Transverse colon (tissue), 4 donors: ENCODE measurements at regions not wholly inside any gene's neighbourhood (a gene's known extent, or its start where the extent isn't known, plus 50 kb on each side); places are given as distances from the start of the nearest gene placed in this dataset.

Source experiments
- DNase-seq: peaks from one replicate; pipeline ENCODE4 v3.0.0-alpha.2; 2019
- H3K27ac ChIP-seq, 4 donors: fragments of 200-600 bp; sonication (generic); 2 replicates each; pipeline ENCODE4 v1.5.1; 2016 to 2018; ENCODE audit warnings: inconsistent platforms in 4 of 4
- H3K27me3 ChIP-seq: fragments of 200-600 bp; sonication (generic); 2 replicates; pipeline ENCODE4 v1.5.1; 2017; ENCODE audit warnings: inconsistent platforms
- H3K36me3 ChIP-seq, 4 donors: fragments of 200-600 bp; sonication (generic); 2 replicates each; pipeline ENCODE4 v1.5.1; 2017 to 2019; ENCODE audit warnings: inconsistent platforms in 4 of 4
- H3K4me1 ChIP-seq, 4 donors: fragments of 200-600 bp; sonication (generic); 2 replicates each; pipeline ENCODE4 v1.5.1; 2017 to 2020; ENCODE audit warnings: inconsistent platforms in 4 of 4
- H3K4me3 ChIP-seq, 4 donors: fragments of 200-600 bp; sonication (generic); 1 replicate in 1 of 4; 2 replicates in 3 of 4; pipeline versions ENCODE4 v1.5.1 to v1.6.1; 2017 to 2019; ENCODE audit warnings: inconsistent platforms in 4 of 4
- H3K9me3 ChIP-seq, 2 donors: fragments of 200-600 bp; sonication (generic); 2 replicates each; pipeline ENCODE4 v1.5.1; 2017 to 2019; ENCODE audit warnings: inconsistent platforms in 2 of 2
- EP300 ChIP-seq: sonication (generic); formaldehyde crosslinking; IDR thresholded peaks from one replicate; pipeline ENCODE4 v1.6.1; 2017; ENCODE audit warnings: antibody characterized with exemption, low read depth
- POLR2A ChIP-seq: fragments of 450-650 bp; IDR thresholded peaks from one replicate; pipeline ENCODE4 v1.6.1; 2016; ENCODE audit warnings: antibody characterized with exemption, mild to moderate bottlenecking, moderate library complexity
- POLR2AphosphoS5 ChIP-seq, 3 donors: sonication (generic); formaldehyde crosslinking; IDR thresholded peaks; one replicate each; pipeline ENCODE4 v1.6.1; 2016; ENCODE audit warnings: antibody characterized with exemption in 3 of 3
- WGBS, 2 donors: methylation state at CpG; one replicate each; pipeline ENCODE4 v1.1.5; 2018; ENCODE audit warnings: low coverage in 1 of 2; 5-methylcytosine and 5-hydroxymethylcytosine counted together
- in situ Hi-C, 4 donors: fragments of 200-750 bp; cut with MboI; loops; one replicate each; pipeline versions ENCODE4 v1.15.0 to v1.15.1; 2017; ENCODE audit warnings: low sequenced_read_pairs in 3 of 4, low pct_ligation_motif_present in 1 of 4, low pct_unique_long_range_greater_than_20kb in 1 of 4
- intact Hi-C: fragments of 100-400 bp; cut with DNase I; formaldehyde crosslinking; loops from one replicate; pipeline ENCODE4 v1.15.1; 2023; ENCODE audit warnings: low total_unique reads
- TF ChIP-seq, protein P1 (sequence below), 5 experiments: fragments of 200-600 bp in 3 of 5; fragments of 450-650 bp in 2 of 5; sonication (generic) in 3 of 5; IDR thresholded peaks; 1 replicate in 2 of 5; 2 replicates in 3 of 5; pipeline ENCODE4 v1.5.1; 2016 to 2017; ENCODE audit warnings: antibody characterized with exemption in 5 of 5, inconsistent platforms in 3 of 5, mild to moderate bottlenecking in 2 of 5, moderate library complexity in 1 of 5

DNA sequence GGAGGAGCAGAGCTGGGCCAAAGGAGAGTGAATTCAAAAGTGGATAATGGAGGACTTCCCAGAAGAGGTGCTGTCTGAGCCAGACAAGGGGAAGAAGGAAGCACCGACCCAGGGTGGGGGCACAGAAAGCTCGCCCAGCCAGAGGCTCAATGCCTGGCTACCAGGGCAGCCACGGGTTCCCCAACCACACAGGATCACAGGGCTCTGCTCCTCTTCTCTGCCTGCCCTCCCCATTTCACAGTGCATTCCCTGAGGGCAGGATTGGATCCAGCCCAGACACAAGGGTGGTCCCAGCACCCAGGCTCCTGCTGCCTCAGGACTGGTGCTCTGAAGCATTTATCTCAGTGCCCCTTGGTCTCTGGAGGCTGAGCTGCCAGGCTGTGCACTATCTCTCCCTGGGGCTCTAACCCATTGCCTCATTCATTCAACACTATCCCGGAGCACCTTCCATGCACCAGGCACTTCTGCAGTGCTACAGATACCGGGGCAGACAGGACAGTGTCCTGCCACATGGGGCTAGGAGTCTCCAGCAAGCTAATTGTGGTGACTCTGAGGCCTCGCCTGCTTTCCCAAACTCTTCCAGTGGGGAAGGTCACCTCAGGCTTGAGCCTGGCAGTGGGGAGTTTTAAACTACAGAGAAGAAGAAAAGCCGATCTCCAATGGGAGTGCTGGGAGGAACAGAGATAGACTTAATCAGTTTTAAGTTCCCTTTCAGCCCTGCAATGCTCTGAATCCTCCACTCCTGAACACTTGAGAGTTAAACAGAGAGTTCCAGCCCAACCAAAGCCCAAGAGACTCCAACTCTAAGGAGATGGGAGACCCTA, 201.8 kb upstream of the ZMIZ1 start:
- H3K9me3 ChIP-seq, result no peaks in the 10 kb centered on the region
- in situ Hi-C loops, result no loop called here
- 80 to 91% methylated on average over 1 to 7 of the region's 7 CpGs for WGBS, 2 donors
- DNase-seq, result no peak
- no peak overlapping the region for H3K27ac ChIP-seq
- H3K4me3 ChIP-seq, result no peak overlapping the region
- intact Hi-C loops, result no loop called here
- H3K27me3 ChIP-seq, result no peaks in the 10 kb centered on the region
- TF ChIP-seq POLR2AphosphoS5 (IDR thresholded peaks at IDR 0.05) (no peak), POLR2A (no peak), EP300 (no peak)
- TF ChIP-seq, protein P1, sequence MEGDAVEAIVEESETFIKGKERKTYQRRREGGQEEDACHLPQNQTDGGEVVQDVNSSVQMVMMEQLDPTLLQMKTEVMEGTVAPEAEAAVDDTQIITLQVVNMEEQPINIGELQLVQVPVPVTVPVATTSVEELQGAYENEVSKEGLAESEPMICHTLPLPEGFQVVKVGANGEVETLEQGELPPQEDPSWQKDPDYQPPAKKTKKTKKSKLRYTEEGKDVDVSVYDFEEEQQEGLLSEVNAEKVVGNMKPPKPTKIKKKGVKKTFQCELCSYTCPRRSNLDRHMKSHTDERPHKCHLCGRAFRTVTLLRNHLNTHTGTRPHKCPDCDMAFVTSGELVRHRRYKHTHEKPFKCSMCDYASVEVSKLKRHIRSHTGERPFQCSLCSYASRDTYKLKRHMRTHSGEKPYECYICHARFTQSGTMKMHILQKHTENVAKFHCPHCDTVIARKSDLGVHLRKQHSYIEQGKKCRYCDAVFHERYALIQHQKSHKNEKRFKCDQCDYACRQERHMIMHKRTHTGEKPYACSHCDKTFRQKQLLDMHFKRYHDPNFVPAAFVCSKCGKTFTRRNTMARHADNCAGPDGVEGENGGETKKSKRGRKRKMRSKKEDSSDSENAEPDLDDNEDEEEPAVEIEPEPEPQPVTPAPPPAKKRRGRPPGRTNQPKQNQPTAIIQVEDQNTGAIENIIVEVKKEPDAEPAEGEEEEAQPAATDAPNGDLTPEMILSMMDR (IDR thresholded peaks at IDR 0.05), result no peak
- H3K36me3 ChIP-seq, result no peaks in the 10 kb centered on the region
- H3K4me1 ChIP-seq, result no peaks in the 10 kb centered on the region

DNA sequence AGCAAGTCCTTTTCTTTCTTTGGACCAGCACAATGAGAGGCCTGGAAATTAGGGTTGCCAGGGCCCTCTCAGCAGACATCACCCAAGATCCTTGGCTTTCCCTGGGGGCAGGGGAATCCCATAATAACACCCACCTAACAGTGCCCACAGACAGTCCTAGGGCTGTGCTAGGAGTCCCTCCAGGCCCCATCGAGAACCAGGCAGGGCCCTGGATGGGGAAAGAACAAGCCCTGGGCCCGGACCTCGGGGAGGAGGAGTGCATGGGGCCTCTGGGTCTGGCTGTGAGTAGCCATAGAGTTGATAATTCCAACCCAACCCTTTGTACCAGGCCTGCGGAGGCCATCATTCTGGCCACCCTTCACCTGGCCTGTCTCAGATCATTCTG, 201.2 kb upstream of the ZMIZ1 start:
- TF ChIP-seq POLR2AphosphoS5 (IDR thresholded peaks at IDR 0.05), result no peak
- TF ChIP-seq EP300, result no peak
- TF ChIP-seq, protein P1 (IDR thresholded peaks at IDR 0.05), result no peak
- no peak for TF ChIP-seq POLR2A
- WGBS, 2 donors, result 86 to 100% methylated on average over 1 to 4 of the region's 4 CpGs
- intact Hi-C loops, result no loop called here
- no peak for DNase-seq
- no peaks in the 10 kb centered on the region for H3K36me3 ChIP-seq
- no peak overlapping the region for H3K27ac ChIP-seq
- no peaks in the 10 kb centered on the region for H3K9me3 ChIP-seq
- H3K4me3 ChIP-seq, result no peak overlapping the region
- in situ Hi-C loops, result no loop called here
- no peaks in the 10 kb centered on the region for H3K4me1 ChIP-seq
- H3K27me3 ChIP-seq, result no peaks in the 10 kb centered on the region

DNA sequence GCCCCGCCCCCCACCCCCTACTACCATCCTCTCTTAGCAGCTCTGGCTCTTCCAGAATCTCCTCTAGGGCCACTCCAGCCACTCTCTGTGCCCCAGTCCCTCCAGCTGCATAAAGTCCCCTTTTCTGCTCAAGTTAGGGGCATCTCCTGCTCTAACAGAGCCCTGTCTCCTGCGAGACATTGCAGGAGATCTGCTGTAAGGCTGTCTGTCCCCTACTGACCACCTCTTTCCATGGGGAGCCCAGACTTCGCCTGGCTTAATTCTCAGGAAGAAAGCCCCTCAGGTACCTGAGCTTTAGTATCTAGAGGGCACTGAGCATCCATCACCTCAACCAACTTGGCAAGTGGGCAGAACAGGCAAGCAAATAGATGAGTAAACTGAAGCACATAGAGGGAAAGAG, 200.7 kb upstream of the ZMIZ1 start:
- TF ChIP-seq POLR2A (no peak), POLR2AphosphoS5 (IDR thresholded peaks at IDR 0.05) (no peak), EP300 (no peak)
- TF ChIP-seq, protein P1 (IDR thresholded peaks at IDR 0.05), result no peak
- intact Hi-C loops (no loop called here), in situ Hi-C loops (no loop called here)
- H3K27ac ChIP-seq, result no peak overlapping the region
- DNase-seq, result no peak
- no peak overlapping the region for H3K4me3 ChIP-seq
- H3K36me3 ChIP-seq, result no peaks in the 10 kb centered on the region
- WGBS, 2 donors, result 80% methylated on average over 3 of the region's 3 CpGs; no CpG with 5 or more reads in 1 of the 2 donors
- H3K4me1 ChIP-seq, result no peaks in the 10 kb centered on the region
- no peaks in the 10 kb centered on the region for H3K27me3 ChIP-seq
- H3K9me3 ChIP-seq, result no peaks in the 10 kb centered on the region

DNA sequence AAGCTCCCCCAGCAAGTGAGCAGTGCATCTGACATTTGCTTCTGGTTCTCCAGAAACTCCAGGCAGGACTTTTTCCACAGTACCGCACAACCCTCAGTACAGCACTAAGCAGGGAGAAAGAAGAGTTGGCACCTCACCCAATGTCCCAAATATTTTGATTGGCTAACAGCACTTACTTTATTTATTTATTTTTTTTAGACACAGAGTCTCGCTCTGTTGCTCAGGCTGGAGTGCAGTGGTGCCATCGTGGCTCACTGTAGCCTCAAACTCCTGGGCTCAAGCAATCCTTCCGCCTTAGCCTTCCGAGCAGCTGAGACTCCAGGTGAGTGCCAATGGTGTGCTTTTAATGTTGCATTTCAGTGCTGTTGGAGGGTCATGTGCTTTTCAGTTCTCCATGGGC, 200.3 kb upstream of the ZMIZ1 start:
- H3K27ac ChIP-seq, result no peak overlapping the region
- in situ Hi-C loops (no loop called here), intact Hi-C loops (no loop called here)
- no peak overlapping the region for H3K4me3 ChIP-seq
- 87 to 90% methylated on average over 2 to 5 of the region's 5 CpGs for WGBS, 2 donors
- no peaks in the 10 kb centered on the region for H3K9me3 ChIP-seq
- TF ChIP-seq, protein P1 (IDR thresholded peaks at IDR 0.05), result no peak
- TF ChIP-seq EP300 (no peak), POLR2A (no peak), POLR2AphosphoS5 (IDR thresholded peaks at IDR 0.05) (no peak)
- no peaks in the 10 kb centered on the region for H3K27me3 ChIP-seq
- H3K36me3 ChIP-seq, result no peaks in the 10 kb centered on the region
- no peaks in the 10 kb centered on the region for H3K4me1 ChIP-seq
- DNase-seq, result no peak
